Omental fat pad (tissue), 3 donors: ENCODE measurements at regions not wholly inside any gene's neighbourhood (a gene's known extent, or its start where the extent isn't known, plus 50 kb on each side); places are given as distances from the start of the nearest gene placed in this dataset.

Experiments used
- ATAC-seq: fragments of 150-250 bp; one replicate; pipeline ENCODE4 v1.9.1; 2016; ENCODE audit warnings: mild to moderate bottlenecking, moderate library complexity; ENCODE audit not compliant: low FRiP score
- DNase-seq: peaks from one replicate; pipeline ENCODE4 v3.0.0-alpha.2; 2019; ENCODE audit warnings: low spot score
- TF ChIP-seq, protein P1 (sequence below), 3 donors: fragments of 450-650 bp; IDR thresholded peaks; one replicate each; pipeline ENCODE4 v1.5.1; 2016 to 2017; ENCODE audit warnings: antibody characterized with exemption in 3 of 3, mild to moderate bottlenecking in 3 of 3, moderate library complexity in 2 of 3

DNA sequence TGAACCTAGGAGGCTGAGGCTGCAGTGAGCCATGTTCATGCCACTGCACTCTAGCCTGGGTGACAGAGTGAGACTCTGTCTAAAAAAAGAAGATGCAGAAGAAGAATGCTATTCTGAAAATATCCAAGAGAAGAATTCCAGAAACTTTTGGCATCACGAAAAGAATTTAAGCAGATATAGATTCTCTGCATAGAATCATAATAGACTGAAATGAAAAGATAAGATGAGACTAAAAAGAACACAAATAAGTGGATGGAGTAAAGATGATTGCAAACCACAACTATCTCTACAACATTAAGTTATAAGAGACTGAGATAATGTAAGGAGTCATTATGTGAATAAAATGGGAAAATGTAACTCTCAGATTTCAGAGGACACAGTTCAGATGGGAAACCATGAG is 140.7 kb upstream of the TMC3 start:
- TF ChIP-seq, protein P1, sequence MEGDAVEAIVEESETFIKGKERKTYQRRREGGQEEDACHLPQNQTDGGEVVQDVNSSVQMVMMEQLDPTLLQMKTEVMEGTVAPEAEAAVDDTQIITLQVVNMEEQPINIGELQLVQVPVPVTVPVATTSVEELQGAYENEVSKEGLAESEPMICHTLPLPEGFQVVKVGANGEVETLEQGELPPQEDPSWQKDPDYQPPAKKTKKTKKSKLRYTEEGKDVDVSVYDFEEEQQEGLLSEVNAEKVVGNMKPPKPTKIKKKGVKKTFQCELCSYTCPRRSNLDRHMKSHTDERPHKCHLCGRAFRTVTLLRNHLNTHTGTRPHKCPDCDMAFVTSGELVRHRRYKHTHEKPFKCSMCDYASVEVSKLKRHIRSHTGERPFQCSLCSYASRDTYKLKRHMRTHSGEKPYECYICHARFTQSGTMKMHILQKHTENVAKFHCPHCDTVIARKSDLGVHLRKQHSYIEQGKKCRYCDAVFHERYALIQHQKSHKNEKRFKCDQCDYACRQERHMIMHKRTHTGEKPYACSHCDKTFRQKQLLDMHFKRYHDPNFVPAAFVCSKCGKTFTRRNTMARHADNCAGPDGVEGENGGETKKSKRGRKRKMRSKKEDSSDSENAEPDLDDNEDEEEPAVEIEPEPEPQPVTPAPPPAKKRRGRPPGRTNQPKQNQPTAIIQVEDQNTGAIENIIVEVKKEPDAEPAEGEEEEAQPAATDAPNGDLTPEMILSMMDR (IDR thresholded peaks at IDR 0.05), result no peak
- no peak for DNase-seq
- no peak for ATAC-seq

- TF ChIP-seq, protein P1 (IDR thresholded peaks at IDR 0.05), result no peak
- no peak for DNase-seq
- no peak for ATAC-seq
Observed at GRCh38 chr15:81511138-81511537, 137.1 kb upstream of the TMC3 start.

DNA sequence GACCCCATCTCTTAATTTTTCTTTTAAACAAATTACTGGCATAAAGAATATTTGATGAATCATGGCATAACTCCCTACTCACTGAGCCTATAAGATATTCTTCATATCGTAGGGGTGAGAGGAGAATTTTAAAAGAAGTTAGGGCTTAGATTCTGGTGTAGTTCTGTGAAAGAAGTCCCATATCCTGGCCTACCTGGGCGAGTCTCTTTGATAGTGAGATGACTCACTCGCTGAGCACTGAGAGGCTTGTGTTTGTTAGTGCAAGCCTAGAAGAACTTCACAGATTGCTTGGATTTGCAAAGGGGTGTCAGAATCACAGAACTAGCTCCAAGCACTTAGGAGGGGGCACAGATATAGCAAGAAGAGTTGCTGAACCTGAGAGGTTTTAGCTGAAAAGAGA is 133.8 kb upstream of the TMC3 start:
- TF ChIP-seq, protein P1 (IDR thresholded peaks at IDR 0.05), result no peak
- DNase-seq (no peak), ATAC-seq (no peak)

- TF ChIP-seq, protein P1 (IDR thresholded peaks at IDR 0.05), result no peak
- DNase-seq (no peak), ATAC-seq (no peak)
Observed at GRCh38 chr15:81506936-81507335, 132.9 kb upstream of the TMC3 start.

DNA sequence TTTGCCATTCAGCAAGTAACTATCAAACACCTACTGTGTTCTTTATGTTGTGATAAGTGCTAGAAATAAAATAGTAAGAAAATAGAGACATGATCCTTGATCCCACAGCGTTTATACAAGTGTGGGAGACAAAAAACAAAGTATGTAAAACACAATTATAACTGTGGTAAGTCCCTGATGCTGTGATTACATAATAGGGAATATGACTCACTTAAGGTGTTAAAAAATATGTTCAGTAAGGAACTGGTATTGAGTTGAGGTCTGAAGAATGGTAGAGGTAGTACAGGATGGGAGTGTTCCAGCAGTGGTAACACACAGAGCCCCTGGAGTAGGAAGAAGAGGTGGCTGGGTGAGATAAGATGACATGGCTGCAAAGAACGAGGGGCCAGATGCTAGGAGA is 132.1 kb upstream of the TMC3 start:
- TF ChIP-seq, protein P1 (IDR thresholded peaks at IDR 0.05), result no peak
- DNase-seq, result no peak
- ATAC-seq, result no peak

DNA sequence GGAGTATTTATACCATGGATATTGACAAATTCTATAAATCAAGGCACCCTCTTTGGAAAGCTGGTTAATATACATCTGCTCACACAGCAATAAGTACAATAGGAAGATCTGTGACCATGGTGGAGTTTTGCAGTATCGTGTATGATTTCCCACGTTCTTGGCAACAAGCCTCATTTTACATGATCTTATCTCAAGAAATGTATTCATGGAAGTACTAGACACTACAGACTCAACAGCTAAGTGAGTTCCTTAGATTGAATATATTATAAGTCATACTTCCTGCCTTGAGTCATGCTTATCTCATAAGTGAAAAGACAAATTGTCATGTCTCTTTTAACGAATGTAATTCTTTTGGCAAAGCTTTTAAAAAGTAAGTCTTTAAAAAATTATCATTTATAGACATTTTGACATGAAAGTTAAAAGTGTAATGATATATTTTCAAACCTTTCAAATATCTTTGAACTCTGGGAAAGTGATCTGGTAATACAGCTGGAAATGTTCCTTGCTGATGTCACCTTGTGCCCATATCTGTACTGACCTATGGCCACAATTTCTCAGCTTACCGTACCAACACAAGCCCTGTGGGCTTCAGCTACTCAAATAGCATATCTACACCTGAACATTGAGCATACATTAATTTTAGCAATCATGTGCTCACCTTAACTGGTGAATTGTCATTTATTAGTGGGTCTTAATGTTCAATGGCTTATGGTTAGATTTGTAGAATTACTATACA is 130.3 kb upstream of the TMC3 start:
- ATAC-seq (no peak), DNase-seq (no peak)
- TF ChIP-seq, protein P1 (IDR thresholded peaks at IDR 0.05), result no peak

DNA sequence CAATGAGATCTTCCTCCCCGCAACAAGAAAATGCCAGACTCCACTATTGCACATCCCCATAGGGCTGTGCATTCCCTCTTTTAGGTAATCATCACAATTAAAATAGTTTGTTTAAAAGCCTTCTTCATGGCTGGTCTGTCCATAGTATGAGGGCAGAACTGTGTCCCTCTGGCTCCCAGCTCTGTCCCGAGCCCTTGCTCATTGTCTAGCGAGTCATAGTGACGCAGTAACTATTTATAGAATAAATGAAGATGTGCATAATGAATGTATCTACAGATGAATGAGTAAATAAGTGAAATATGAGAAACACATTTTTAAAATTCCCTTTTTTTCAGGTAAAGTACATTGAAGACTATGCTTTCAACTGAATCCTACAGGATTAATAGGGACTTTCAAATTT is 128.4 kb upstream of the TMC3 start:
- TF ChIP-seq, protein P1 (IDR thresholded peaks at IDR 0.05), result no peak
- no peak for DNase-seq
- ATAC-seq, result no peak
